ENCODE measurements at regions not wholly inside any gene's neighbourhood (a gene's known extent, or its start where the extent isn't known, plus 50 kb on each side); places are given as distances from the start of the nearest gene placed in this dataset.

- H2AFZ ChIP-seq (ENCODE audit: low read depth, low read length, severe bottlenecking): no peak overlapping the region
- TF ChIP-seq EZH2phosphoT487 (conservative IDR thresholded peaks at IDR 0.05; ENCODE audit: low read length): no peak
- TF ChIP-seq, protein P1, sequence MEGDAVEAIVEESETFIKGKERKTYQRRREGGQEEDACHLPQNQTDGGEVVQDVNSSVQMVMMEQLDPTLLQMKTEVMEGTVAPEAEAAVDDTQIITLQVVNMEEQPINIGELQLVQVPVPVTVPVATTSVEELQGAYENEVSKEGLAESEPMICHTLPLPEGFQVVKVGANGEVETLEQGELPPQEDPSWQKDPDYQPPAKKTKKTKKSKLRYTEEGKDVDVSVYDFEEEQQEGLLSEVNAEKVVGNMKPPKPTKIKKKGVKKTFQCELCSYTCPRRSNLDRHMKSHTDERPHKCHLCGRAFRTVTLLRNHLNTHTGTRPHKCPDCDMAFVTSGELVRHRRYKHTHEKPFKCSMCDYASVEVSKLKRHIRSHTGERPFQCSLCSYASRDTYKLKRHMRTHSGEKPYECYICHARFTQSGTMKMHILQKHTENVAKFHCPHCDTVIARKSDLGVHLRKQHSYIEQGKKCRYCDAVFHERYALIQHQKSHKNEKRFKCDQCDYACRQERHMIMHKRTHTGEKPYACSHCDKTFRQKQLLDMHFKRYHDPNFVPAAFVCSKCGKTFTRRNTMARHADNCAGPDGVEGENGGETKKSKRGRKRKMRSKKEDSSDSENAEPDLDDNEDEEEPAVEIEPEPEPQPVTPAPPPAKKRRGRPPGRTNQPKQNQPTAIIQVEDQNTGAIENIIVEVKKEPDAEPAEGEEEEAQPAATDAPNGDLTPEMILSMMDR (IDR thresholded peaks at IDR 0.05; ENCODE audit: insufficient read depth, low read length, poor library complexity, severe bottlenecking): no peak
Observed at GRCh38 chr3:23669541-23670255, 136.1 kb upstream of the UBE2E1 start.

DNA sequence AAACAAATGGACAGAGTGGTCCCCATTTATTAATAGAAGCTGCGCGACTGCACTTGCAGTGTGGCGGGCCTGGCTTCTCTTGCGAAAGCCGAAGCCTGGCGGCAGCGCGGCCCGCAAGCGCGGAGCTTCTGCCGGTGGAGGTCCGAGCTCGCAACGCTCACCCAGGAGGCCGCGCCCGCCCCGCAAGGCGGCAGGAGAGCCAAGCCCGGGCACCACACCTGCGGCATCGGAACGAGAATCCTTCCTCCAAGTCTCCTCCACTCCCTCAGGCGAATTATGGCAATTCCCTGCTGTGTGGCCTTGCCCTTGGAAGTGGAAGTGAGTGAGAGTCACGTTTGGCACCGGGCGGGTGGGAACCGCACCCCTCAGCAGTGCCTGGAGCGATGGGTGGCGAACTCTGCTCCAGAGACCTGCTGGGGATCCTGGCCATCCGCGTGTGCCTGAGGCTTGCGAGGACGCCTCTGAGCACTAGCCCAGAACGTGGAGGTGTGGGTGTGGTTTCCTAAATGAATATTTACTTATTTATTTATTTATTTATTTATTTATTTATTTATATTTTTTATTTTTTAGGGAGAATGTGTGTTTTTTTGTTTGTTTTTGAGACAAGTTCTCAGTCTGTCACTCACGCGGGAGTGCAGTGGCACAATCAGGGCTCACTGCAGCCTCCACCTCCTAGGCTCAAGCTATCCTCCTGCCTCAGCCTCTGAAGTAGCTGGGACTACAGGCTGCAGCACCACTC lies 133.7 kb upstream of the UBE2E1 start:
- no peak overlapping the region for H3K9ac ChIP-seq (ENCODE audit: low read length)
- H3F3A ChIP-seq (ENCODE audit: insufficient read depth): no peaks in the 10 kb centered on the region
- H3K79me2 ChIP-seq (ENCODE audit: insufficient read depth, low read length): no peaks in the 10 kb centered on the region
- H3K27ac ChIP-seq (ENCODE audit: low read depth, low read length): no peak overlapping the region
- H3K4me3 ChIP-seq (ENCODE audit: insufficient read depth, low read length, poor library complexity, severe bottlenecking): no peak overlapping the region
- TF ChIP-seq, protein P1 (IDR thresholded peaks at IDR 0.05; ENCODE audit: insufficient read depth, low read length, poor library complexity, severe bottlenecking): no peak
- TF ChIP-seq EZH2phosphoT487 (conservative IDR thresholded peaks at IDR 0.05; ENCODE audit: low read length): no peak
- H3K27me3 ChIP-seq (ENCODE audit: low read length): no peaks in the 10 kb centered on the region
- no peaks in the 10 kb centered on the region for H3K36me3 ChIP-seq (ENCODE audit: low read length)
- no peak overlapping the region for H3K4me2 ChIP-seq (ENCODE audit: low read depth, low read length, poor library complexity, severe bottlenecking)
- H4K20me1 ChIP-seq (ENCODE audit: low read depth, low read length): no peaks in the 10 kb centered on the region
- H2AFZ ChIP-seq (ENCODE audit: low read depth, low read length, severe bottlenecking): no peak overlapping the region
- H3K9me3 ChIP-seq (ENCODE audit: insufficient read depth, low read length): no peaks in the 10 kb centered on the region
- H3K9me2 ChIP-seq (replicated peaks; ENCODE audit: insufficient read depth, low read length): no peaks in the 10 kb centered on the region

More at GRCh38 chr3:23669541-23670255, 136.1 kb upstream of the UBE2E1 start:
- no peaks in the 10 kb centered on the region for H3K9me3 ChIP-seq (ENCODE audit: insufficient read depth, low read length)
- H3K9ac ChIP-seq (ENCODE audit: low read length): no peak overlapping the region
- no peaks in the 10 kb centered on the region for H4K20me1 ChIP-seq (ENCODE audit: low read depth, low read length)
- H3K27ac ChIP-seq (ENCODE audit: low read depth, low read length): no peak overlapping the region
- H3K36me3 ChIP-seq (ENCODE audit: low read length): no peaks in the 10 kb centered on the region
- no peaks in the 10 kb centered on the region for H3K9me2 ChIP-seq (replicated peaks; ENCODE audit: insufficient read depth, low read length)
- H3F3A ChIP-seq (ENCODE audit: insufficient read depth): no peaks in the 10 kb centered on the region
- no peaks in the 10 kb centered on the region for H3K79me2 ChIP-seq (ENCODE audit: insufficient read depth, low read length)
- H3K4me3 ChIP-seq (ENCODE audit: insufficient read depth, low read length, poor library complexity, severe bottlenecking): no peak overlapping the region
- H3K4me2 ChIP-seq (ENCODE audit: low read depth, low read length, poor library complexity, severe bottlenecking): no peak overlapping the region
- H3K27me3 ChIP-seq (ENCODE audit: low read length): no peaks in the 10 kb centered on the region

DNA sequence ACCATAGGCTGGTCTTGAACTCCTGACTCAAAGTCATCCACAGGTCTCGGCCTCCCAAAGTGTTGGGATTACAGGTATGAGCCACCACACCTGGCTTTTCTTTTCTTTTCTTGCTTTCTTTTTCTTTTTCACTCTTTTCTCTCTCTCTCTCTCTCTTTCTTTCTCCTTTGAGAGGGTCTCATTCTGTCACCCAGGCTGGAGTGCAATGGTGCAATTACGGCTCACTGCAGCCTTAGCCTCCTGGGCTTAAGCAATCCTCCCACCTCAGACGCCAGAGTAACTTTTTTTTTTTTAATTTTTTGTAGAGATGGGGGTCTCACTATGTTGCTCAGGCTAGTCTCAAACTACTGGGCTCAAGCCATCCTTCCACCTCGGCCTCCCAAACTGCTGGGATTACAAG lies 133.1 kb upstream of the UBE2E1 start:
- Histone ChIP-seq H2AFZ (ENCODE audit: low read depth, low read length, severe bottlenecking) (no peak overlapping the region), H4K20me1 (ENCODE audit: low read depth, low read length) (no peaks in the 10 kb centered on the region), H3K9me3 (ENCODE audit: insufficient read depth, low read length) (no peaks in the 10 kb centered on the region)

More for the DNA sequence above, 133.1 kb upstream of the UBE2E1 start:
- no peak overlapping the region for H3K4me3 ChIP-seq (ENCODE audit: insufficient read depth, low read length, poor library complexity, severe bottlenecking)
- no peaks in the 10 kb centered on the region for H3K27me3 ChIP-seq (ENCODE audit: low read length)
- no peaks in the 10 kb centered on the region for H3K9me2 ChIP-seq (replicated peaks; ENCODE audit: insufficient read depth, low read length)
- H3K4me2 ChIP-seq (ENCODE audit: low read depth, low read length, poor library complexity, severe bottlenecking): no peak overlapping the region
- no peak for TF ChIP-seq EZH2phosphoT487 (conservative IDR thresholded peaks at IDR 0.05; ENCODE audit: low read length)
- TF ChIP-seq, protein P1 (IDR thresholded peaks at IDR 0.05; ENCODE audit: insufficient read depth, low read length, poor library complexity, severe bottlenecking): no peak
- no peak overlapping the region for H3K9ac ChIP-seq (ENCODE audit: low read length)
- no peaks in the 10 kb centered on the region for H3F3A ChIP-seq (ENCODE audit: insufficient read depth)
- no peak overlapping the region for H3K27ac ChIP-seq (ENCODE audit: low read depth, low read length)
- no peaks in the 10 kb centered on the region for H3K36me3 ChIP-seq (ENCODE audit: low read length)
- no peaks in the 10 kb centered on the region for H3K79me2 ChIP-seq (ENCODE audit: insufficient read depth, low read length)
